ENCODE measurements at regions not wholly inside any gene's neighbourhood (a gene's known extent, or its start where the extent isn't known, plus 50 kb on each side); places are given as distances from the start of the nearest gene placed in this dataset.

DNA sequence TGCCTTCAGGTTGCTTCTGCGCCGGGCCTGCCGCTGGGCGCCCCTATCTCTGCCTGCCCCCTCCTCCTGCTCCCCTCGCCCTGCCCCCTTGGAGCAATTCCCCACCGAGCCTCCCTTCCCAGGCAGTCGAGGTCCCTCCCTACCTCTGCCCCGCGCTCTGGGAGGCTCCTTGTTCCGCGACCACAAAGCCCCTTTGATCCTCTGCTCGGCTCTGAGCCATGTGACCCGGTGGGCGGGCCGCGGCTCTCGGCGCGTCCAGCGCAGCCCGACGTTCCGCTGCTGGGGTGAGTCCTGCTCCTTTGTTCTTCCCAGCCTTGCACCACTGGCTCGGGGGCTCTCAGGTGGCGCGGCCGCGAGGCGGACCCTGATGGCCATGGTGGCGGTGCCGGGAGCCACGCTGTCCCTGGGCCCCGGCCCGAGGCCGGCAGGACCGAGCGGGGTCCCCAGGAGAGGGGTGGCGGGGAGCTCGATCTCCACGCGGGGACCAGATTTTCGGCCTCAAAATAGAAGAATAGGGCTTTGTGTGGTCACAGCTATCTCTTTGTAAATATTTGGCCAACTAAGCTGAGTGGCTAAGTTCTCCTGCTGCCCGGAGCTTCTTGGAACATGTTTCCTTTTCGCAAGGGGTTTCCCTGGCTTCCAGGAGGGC lies 310.6 kb downstream of the SEC14L1 start (continued):
- TF ChIP-seq PRDM4 (CRISPR knock-in tag; IDR thresholded peaks at IDR 0.05; ENCODE audit: borderline replicate concordance) = peak; percentile 38; the same call in 1 of the 2 replicates
- TF ChIP-seq SP1 (IDR thresholded peaks at IDR 0.05) = no peak
- peak; percentile 81 for TF ChIP-seq SP1 (CRISPR knock-in tag; IDR thresholded peaks at IDR 0.05)
- peak; percentile 65 for TF ChIP-seq CEBPG (CRISPR knock-in tag; IDR thresholded peaks at IDR 0.05)
- TF ChIP-seq SOX5 (CRISPR knock-in tag; IDR thresholded peaks at IDR 0.05; ENCODE audit: borderline replicate concordance) = peak; percentile 87
- TF ChIP-seq FOXA3 (CRISPR knock-in tag; IDR thresholded peaks at IDR 0.05) = peak; percentile 30; the same call in 1 of the 2 replicates
- peak; percentile 41; the same call in 1 of the 2 replicates for TF ChIP-seq ZNF460 (CRISPR knock-in tag; IDR thresholded peaks at IDR 0.05; ENCODE audit: borderline replicate concordance)
- peak; percentile 13; the same call in 1 of the 2 replicates for TF ChIP-seq RAD21 (CRISPR knock-in tag; IDR thresholded peaks at IDR 0.05)
- TF ChIP-seq REST (IDR thresholded peaks at IDR 0.05; ENCODE audit: borderline replicate concordance in 1 of 2, low read depth in 1 of 2, low read length in 2 of 2) = peak in 1 of 2 experiments; percentile 72; a peak in 2 of 4 replicates
- peak; percentile 46; the same call in 1 of the 2 replicates for TF ChIP-seq HINFP (CRISPR knock-in tag; IDR thresholded peaks at IDR 0.05; ENCODE audit: low read depth)
- TF ChIP-seq RCOR2 (CRISPR knock-in tag; IDR thresholded peaks at IDR 0.05) = no peak
- TF ChIP-seq ZNF562 (CRISPR knock-in tag; IDR thresholded peaks at IDR 0.05; ENCODE audit: borderline replicate concordance) = no peak
- peak; percentile 84; the same call in 1 of the 2 replicates for TF ChIP-seq PITX1 (CRISPR knock-in tag; IDR thresholded peaks at IDR 0.05)
- peak; percentile 78; the same call in 1 of the 2 replicates for TF ChIP-seq ZNF556 (CRISPR knock-in tag; IDR thresholded peaks at IDR 0.05; ENCODE audit: borderline replicate concordance)
- TF ChIP-seq KAT8 (CRISPR knock-in tag; IDR thresholded peaks at IDR 0.05) = peak; percentile 63; the same call in 1 of the 2 replicates
- TF ChIP-seq NFIB (CRISPR knock-in tag; IDR thresholded peaks at IDR 0.05; ENCODE audit: borderline replicate concordance) = no peak
- TF ChIP-seq, protein P1, sequence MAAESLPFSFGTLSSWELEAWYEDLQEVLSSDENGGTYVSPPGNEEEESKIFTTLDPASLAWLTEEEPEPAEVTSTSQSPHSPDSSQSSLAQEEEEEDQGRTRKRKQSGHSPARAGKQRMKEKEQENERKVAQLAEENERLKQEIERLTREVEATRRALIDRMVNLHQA (CRISPR knock-in tag; IDR thresholded peaks at IDR 0.05) = no peak
- TF ChIP-seq RXRA (CRISPR knock-in tag; IDR thresholded peaks at IDR 0.05) = peak; percentile 67
- TF ChIP-seq ZNF580 (CRISPR knock-in tag; IDR thresholded peaks at IDR 0.05; ENCODE audit: borderline replicate concordance, low read depth) = 0 out of 2 replicates have a peak, but pooled peaks have one; percentile 23
- TF ChIP-seq RNF2 (conservative IDR thresholded peaks at IDR 0.05; ENCODE audit: low read depth) = 0 out of 2 replicates have a peak, but pooled peaks have one; percentile 37
- no peak for TF ChIP-seq RFX5 (IDR thresholded peaks at IDR 0.05; ENCODE audit: low read depth, low read length)
- no peak for TF ChIP-seq ATRX (CRISPR knock-in tag; IDR thresholded peaks at IDR 0.05; ENCODE audit: borderline replicate concordance)

Measured in HepG2 (cell line).